NCI-H2107 treated with DMSO at 0.1 percent for 48 hours (cell line): ENCODE measurements at regions not wholly inside any gene's neighbourhood (a gene's known extent, or its start where the extent isn't known, plus 50 kb on each side); places are given as distances from the start of the nearest gene placed in this dataset.
"Not testable (repeated sequence)": the region's sequence is repeated elsewhere in the genome, so short reads cannot be mapped to it uniquely, and the experiment has no call there.

Source experiments
- DNase-seq: peaks from one replicate; lab custom pipeline; 2025; ENCODE audit not compliant: unreplicated experiment; lab: John Stamatoyannopoulos, UW

DNA sequence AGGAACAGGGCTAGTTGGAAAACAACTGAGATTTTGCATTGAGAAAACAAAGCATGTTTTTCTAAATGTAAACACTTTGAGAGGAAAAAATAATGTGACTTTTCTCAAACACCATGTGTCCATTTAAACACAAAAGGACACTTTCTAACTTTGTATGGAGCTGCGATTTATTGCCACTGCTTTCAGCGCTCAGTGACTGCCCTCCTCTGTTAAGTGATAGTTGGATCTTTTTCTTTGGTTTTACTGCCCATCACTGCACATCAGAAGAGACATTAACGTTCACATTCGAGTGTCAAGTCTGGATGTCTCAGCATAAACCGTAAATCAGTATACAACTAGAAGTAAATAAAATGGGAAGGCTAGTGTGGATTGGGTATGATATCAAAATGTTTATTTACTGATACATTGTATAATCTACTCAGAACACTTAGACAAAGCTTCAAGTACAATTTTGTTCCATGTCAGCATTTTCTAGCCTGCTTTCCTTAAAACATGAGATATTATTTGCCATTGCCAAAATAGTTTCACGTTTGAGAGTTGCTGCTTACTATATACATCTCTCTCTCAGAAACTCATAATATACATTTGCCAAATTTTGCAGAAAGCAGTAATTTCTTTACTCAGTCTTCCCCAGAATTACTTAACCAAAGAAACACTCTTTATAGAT lies 237.6 kb downstream of the IKZF2 start:
- DNase-seq, result no peak

DNA sequence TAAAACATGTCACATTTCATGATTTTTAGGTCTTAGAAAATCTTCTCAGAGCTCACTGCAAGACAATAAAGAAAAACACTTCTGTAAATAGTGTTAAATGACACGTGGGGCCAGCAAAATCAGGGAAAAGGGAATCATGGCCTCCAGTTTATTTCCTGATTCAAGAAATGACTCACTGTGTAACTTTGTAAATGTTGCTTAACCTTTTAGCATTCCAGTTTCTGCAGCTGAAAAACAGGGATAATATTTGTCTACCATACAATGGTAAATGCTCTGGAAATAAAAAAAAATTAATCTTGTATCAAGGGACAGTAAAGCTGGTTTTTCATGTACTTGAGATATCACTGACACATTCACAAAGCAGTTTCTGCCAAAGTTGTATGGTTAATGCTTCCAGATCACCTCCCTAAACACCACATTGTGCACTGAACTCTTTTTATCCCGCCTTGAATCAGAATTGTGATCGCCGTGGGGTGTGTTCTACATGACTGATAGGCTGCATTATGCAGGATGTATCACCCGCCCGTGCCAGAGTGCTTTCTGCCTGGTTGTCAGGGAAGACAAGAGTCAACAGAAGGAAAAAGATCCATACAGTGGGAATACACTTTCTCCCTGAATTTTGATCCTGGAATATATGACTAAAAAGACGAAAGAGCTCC lies 238.8 kb downstream of the IKZF2 start:
- no peak for DNase-seq

DNA sequence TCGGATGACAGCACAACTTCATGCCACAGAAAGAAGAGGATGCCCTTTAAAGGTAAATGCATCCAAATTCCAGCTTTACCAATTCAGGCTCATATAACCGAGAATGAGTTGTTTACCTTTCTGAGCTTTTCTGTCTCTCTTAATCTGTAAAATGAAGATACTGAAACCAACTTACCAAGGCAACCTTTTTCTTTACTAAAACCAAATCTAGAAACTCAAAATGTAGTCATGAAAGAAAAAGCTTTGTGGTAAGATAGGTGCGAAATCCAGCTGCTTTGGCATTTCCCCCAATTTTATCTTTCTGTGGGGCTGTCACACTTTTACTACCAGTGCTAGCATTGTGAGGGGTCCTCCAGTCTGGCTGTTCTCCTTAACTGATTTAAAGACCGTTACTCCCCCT lies 240.4 kb downstream of the IKZF2 start:
- DNase-seq, result no peak

DNA sequence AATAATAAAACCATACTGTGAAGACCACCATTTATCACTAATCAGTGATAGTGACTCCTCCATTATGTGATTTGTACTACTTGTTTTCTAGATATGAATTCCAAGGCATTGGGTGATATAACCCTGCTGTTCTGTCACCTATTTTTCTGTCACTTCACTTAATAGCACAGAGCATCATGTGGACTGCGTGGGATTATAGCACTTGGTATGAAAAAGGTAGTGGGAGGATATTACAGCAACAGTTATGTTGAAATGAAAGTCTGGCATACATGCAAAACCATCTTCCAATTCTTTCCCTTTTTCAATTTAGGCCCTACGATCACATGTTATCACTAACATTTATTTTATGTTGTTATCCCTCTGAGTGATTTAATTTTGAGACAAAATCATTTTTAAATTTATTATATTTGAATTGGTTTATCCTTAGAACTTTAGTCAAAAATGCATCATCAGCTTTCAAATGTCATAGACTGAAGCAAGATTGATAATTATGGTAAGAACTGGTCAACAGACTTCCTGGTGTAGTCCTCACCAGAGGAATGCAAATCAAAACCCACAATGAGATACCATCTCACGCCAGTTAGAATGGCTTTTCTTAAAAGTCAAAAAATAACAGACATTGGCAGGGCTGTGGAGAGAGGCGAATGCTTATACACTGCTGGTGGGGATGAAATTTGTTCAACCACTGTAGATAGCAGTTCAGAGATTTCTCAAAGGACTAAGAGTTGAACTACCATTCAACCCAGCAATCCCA lies 242.6 kb downstream of the IKZF2 start:
- DNase-seq, result no peak

DNA sequence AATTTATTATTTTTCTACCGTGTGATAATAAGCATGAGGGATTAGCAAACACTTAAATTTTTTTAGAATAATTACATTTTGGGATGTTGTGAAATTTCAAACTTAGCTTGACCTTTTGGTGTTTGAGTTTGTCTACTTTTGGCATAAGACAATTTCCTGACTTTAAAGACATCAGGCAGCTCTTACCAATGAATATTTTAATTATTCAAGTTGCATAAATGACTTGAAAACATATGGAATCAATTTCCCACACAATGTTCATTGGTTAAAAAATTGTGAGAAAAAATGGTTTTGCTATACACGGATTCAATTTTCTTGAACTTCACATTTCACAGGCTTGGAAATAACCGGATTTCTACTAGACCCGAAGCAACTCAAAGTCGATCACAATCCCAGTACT lies 243.4 kb downstream of the IKZF2 start:
- no peak for DNase-seq

DNA sequence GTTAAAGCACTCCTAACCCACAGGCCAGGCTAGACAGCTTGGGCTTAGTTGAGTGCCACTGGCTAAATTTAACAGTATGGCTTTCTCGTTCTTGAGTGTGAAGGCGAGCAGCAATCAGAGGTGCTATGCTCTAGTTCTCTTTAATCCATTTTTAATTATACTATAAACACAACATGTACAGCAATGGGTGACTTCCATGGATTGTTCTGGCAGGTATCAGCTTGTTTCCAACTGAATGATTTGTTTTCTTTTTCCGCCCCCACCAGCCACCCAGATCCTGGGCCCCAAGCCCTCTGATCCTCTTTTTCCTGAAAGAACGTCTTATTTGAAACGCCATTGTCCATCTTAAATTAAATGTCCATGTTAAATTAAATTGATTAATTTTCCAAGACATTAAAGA lies 244.8 kb downstream of the IKZF2 start:
- no peak for DNase-seq

DNA sequence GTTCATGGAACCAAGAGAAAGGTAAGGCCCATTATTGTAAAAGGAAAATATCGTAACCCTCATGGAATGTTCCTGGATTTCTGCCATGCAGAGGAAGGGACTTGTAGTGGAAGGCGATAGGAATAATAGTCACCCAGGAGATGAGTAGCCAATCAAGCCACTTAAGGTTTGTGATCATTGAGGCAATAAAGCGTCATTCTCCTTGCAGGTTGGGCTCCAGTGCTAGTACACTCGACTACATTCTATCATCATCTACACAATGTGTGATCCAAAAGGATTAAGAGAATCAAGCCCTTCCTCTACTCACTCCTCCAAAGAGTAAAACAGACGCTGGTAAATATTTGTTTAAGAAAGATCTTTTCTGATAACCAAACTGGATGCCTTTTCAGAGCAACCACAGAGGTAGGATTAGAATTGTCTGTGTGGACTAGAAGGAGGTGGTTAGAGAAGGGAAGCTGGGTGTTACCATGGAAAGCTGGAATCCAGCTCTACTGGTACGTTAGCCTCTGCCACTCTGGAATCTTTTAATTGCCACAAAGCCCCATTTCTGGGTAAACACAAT lies 245.7 kb downstream of the IKZF2 start:
- DNase-seq, result no peak

DNA sequence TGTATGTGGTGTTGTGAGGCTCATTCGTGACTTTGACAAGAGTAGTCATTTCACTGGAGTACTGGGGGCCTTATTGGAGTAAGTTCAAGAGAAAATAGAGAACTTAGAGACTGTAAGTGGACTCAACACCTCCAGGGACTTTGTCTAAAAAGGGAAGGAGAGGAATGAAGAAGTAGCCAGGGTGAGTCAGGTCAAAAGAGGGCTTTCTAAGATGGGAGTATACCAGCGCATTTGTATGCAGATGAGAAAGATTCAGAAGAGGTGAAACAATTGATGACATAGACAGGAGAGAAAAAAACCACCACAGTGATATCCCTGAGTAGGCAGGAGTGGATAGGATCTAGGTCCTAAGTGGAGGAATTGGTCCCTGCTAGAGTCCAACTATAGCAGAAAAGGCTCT lies 246.8 kb downstream of the IKZF2 start:
- no peak for DNase-seq

DNA sequence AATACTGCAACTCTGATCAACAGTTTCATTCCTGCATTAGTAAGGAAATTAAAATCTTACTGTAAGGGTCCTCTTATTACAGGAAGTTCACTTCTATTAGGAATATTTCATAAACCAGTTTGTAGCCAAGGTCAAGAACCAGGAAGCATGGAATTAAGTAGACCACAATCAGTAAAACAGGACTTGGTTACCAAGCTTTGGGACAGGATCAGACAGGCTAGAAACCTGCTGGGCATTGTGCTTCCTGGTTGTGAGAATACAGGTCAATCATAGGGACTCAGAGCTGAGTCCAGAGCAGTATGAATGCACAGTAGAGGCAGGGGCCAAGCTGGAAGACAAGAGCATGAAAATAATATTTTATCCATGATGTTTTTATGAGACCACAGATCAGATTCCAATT lies 248.0 kb downstream of the IKZF2 start:
- DNase-seq, result no peak

DNA sequence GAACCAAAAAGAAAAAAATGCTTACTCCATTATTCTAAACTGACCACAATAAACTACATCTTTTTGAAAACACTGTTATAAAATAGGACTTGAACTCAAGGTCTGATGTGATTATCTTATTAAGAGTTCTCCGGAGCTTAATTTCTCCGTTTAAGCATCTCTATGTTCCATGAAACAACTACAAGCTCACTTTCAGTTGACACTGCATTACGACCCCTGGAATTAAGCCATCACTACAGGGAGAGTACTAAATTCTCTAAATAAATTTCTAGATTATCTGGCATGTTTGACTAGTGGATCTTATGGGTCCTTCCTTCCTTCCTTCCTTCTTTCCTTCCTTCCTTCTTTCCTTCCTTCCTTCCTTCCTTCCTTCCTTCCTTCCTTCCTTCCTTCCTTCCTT lies 249.0 kb downstream of the IKZF2 start:
- no peak for DNase-seq

DNA sequence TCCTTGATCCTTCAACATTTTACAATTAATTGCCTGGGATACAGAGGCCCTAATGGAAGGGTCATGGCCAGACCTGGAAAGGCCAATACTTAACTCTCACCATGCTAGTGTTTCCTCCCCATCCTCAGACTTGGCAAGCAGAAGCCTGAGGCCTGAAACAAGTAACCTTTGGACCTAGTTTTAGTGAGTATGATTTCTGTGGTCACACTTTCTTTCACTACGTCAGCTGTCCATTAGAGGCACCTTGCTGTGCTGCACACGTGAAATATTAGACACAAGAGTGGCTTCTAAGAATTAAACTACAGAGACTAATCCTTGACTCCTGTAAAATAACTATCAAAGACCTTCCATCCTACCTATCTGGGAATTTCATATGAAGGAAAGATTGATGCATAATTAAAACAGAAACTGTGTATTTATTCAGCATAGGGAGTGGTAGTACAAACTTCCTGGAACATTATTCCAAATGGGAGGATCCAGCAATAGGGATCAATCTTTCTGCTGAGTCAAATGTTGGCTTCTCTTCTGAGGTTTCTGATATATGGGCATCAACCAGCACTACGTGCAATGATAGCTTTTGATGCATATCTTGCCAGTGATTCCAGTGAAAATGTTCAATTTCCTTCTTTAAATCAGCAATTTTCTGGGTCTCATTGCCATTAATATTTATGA lies 249.7 kb downstream of the IKZF2 start:
- DNase-seq, result no peak

DNA sequence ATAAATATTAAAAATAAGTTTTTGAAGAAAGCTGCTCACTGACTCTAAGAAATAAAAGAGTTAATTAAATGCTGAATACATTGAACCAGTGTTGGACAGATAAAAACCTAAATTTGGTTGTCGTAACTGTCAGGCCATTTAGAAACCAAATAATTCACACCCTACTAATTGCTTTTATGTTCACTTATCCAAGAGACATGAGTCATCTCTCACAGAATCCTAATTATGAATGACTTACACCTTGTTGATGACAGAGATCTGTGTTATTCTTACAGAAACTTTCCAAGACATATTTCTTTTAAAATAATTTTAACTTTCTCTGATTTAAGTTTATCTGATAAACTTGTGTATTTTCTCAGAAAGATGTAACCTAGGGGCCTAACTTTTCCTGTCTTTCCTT lies 250.7 kb downstream of the IKZF2 start:
- no peak for DNase-seq

DNA sequence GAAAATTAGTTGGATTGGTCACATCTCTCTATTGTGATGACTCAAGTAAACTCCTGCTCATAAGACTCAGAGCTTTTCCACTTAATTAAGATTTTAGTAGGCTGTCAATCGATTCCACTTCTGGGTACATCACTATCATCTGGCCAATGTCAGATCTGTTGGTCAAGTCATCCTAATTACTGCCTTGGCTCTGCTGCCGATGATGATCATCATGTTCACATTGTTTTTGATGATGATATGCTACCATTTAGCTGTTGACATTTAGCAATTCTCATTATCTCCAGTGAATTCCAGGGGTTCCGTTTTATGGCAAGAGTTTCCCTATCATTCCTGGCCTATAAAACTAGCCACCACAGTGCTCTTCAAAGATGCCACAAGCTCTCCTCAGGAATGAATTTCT lies 253.4 kb downstream of the IKZF2 start:
- DNase-seq, result no peak

DNA sequence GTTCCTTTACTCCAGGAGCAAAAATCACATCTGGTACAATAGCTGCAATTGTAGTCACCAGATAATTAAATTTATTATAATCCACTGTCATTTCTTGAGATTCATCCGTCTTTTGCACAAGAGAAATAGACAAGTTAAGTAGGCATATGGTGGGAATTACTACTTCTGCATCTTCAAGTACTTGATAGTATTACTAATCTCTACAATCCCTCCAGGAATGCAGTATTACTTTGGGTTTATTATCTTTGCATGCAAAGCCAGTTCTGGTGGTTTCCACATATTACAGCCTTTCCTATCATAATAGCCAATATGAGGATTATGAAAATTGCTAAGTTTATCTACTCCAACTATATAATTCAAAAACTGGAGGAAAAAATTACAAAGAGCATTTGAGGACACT lies 254.1 kb downstream of the IKZF2 start:
- no peak for DNase-seq

DNA sequence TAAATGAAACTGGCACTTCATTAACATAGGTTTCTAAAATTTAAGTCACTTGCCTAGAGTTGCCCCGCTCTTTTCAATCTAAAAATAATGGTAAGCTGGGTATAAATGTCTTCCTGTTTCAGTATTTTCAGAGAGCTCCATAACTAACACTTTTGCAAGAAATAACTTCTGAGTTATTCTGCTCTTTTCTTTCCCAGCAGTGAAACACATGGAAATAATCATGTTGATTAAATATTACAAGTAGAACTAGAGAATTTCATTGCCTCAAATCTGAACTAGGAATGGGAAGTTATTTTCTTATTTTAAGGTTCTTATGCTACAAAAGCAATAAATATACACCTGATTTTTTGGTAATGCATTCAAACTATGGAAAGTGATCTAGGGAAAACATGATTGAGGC lies 257.4 kb downstream of the IKZF2 start:
- no peak for DNase-seq

DNA sequence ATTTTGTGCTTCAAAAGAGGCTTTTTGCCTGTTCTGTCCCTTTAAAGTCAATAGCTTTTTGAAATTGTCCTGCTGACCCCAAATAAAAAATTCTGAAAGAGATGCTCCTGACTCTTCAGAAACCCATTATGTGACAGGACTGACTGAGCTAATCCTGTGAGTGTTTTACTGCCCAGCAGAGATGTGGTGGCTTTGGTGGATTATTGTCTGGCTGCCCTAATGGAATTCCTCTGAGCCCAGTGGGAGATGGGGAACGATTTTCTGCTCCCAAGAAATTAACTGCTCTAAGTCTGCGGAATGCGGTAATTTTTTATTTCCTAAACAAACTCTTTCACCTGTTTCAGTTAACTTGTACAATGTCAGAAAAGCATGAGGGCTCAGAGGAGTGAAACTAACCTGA lies 258.2 kb downstream of the IKZF2 start:
- no peak for DNase-seq

DNA sequence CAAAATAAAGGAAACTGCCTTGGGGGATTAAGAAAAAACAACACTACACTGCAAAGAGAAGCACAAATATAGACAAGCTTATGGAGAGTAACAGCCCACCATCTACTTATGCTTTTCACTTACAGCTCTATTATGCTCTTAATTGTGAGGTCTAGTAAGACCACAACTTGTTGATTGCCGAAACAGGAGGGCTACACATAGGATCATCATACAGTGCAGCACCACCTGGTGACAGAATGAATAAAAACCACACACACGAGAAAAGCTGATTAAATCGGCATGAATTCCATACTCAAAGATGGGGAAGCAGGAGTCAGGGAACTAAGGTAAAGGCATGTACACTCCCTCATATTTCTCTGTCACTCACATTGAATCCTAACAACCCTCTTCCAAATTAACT lies 259.2 kb downstream of the IKZF2 start:
- DNase-seq, result no peak

DNA sequence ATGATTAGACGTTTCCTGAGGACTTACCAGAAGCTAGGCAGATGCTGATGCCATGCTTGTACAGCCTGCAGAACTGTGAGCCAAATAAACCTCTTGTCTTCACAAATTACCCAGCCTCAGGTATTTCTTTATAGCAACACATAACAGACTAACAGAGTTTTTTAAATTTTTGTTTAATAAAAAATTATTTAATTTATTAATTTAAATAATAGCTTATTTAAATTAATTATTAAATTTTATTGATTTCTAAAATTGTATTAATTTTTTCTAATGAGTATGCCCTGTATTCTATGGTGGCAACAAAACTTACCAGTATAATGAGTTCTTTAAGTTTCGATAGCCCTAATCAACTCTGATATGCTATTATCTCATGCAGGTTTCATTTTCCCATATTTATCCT lies 259.8 kb downstream of the IKZF2 start:
- no peak for DNase-seq

DNA sequence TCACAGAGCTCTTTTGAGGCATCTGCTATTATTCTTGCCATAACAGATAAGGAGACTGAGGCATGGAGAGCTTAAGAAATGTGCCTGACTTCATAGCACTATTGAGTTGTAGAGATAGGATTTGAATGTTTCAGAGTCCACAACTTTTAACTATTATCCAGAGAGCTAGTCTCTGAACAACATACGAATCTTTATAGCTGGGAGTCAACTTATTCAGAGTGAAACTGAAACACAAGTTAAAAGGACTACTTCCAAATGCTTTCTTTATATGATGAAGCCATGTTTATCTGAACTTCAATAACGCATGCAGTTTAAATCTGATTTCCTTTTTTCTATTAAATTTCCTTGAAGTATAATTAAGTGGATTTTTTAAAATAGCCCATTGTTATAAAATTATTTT lies 268.8 kb downstream of the IKZF2 start:
- no peak for DNase-seq

DNA sequence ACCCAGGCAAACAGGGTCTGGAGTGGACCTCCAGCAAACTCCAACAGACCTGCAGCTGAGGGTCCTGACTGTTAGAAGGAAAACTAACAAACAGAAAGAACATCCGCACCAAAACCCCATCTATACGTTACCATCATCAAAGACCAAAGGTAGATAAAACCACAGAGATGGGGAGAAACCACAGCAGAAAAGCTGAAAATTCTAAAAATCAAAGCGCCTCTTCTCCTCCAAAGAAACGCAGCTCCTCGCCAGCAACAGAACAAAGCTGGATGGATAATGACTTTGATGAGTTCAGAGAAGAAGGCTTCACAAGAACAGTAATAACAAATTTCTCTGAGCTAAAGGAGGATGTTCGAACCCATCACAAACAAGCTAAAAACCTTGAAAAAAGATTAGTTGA lies 274.9 kb downstream of the IKZF2 start:
- not testable (repeated sequence) for DNase-seq

DNA sequence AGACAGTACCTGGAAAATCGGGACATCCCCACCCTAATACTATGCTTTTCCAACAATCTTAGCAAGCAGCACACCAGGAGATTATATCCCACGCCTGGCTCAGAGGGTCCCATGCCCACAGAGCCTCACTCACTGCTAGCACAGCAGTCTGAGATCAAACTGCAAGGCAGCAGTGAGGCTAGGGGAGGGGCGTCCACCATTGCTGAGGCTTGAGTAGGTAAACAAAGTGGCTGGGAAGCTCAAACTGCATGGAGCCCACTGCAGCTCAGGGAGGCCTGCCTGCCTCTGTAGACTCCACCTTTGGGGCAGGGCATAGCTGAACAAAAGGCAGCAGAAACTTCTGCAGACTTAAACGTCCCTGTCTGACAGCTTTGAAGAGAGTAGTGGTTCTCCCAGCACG lies 275.5 kb downstream of the IKZF2 start:
- DNase-seq, result not testable (repeated sequence)

DNA sequence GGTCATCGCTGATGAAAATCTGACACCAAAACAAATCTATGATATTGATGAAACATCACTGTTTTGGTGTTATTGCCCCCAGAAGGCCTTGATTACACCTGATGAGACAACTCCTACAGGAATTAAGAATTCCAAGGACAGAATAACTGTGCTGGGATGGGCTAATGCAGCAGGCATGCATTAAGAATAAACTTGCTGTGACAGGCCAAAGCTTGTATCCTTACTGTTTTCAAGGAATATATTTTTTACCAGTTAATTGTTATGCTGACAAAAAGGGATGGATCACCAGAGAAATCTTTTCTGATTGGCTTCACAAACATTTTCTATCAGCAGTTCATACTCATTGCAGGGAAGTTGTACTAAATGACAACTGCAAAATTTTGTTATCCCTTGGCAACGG lies 278.2 kb downstream of the IKZF2 start:
- no peak for DNase-seq
